HCT116 (cell line): ENCODE measurements at regions not wholly inside any gene's neighbourhood (a gene's known extent, or its start where the extent isn't known, plus 50 kb on each side); places are given as distances from the start of the nearest gene placed in this dataset.

Experiments used
- ATAC-seq: fragments of 200-7000 bp; cut with Tn5 transposase; 2 replicates; pipeline ENCODE4 v1.9.1; 2020; ENCODE audit warnings: mild to moderate bottlenecking, moderate library complexity
- BruUV-seq: library from RNA; stranded (reverse); fragments of 400-500 nt; replicated peaks from 2 replicates; lab custom pipeline; 2021; lab: Mats Ljungman, UMichigan
- CTCF ChIA-PET: fragments of 300-600 bp; sonication (Branson Sonifier 250); formaldehyde crosslinking; loops from one replicate; lab custom pipeline; 2021; ENCODE audit warnings: antibody characterized with exemption; lab: Charles Lee
- POLR2A ChIA-PET: fragments of 300-600, 350-600 bp; sonication (Branson Sonifier 250); formaldehyde crosslinking; loops from one replicate; lab custom pipeline; 2021; ENCODE audit warnings: antibody characterized with exemption; lab: Charles Lee
- RAD21 ChIA-PET, 2 experiments: fragments of 300-600 bp; sonication (Branson Sonifier 250); formaldehyde crosslinking; loops; one replicate each; lab custom pipeline; 2023; ENCODE audit warnings: low total read pairs in 2 of 2; ENCODE audit not compliant: uncharacterized antibody in 2 of 2, unreplicated experiment in 2 of 2, low non-redundant PET in 1 of 2; lab: Charles Lee
- DNase-seq: peaks from one replicate; pipeline ENCODE4 v3.0.0-alpha.2; 2010; ENCODE audit warnings: low read depth, low spot score
- H2AFZ ChIP-seq: fragments of 200-600 bp; shearing (Covaris generic), sonication (generic); 2 replicates; pipeline ENCODE4 v1.6.1; 2017; ENCODE audit warnings: low read depth, mixed run types, mixed read lengths, antibody characterized with exemption, low read length; ENCODE audit not compliant: poor library complexity, severe bottlenecking
- H3K27ac ChIP-seq: 2 replicates; pipeline ENCODE4 v1.5.1; 2012; ENCODE audit warnings: low read depth, low read length
- H3K27me3 ChIP-seq: fragments of 200-600 bp; sonication (generic); 2 replicates; pipeline ENCODE4 v1.6.1; 2016; ENCODE audit warnings: mixed run types, low read length, mixed read lengths; ENCODE audit not compliant: insufficient read depth
- H3K36me3 ChIP-seq, 2 experiments: fragments of 200-500 bp in 1 of 2; fragments of 200-600 bp in 1 of 2; sonication (Bioruptor generic) in 1 of 2; sonication (generic) in 1 of 2; 2 replicates each; pipeline versions ENCODE4 v1.5.1 to v1.6.1; 2014 to 2016; ENCODE audit warnings: low read length in 2 of 2, inconsistent platforms in 1 of 2, mixed read lengths in 1 of 2, mixed run types in 1 of 2; ENCODE audit not compliant: insufficient read depth in 2 of 2, control insufficient read depth in 1 of 2
- H3K4me1 ChIP-seq, 2 experiments: fragments of 200-600 bp in 1 of 2; sonication (generic) in 1 of 2; 2 replicates each; pipeline versions ENCODE4 v1.5.1 to v1.6.1; 2012 to 2017; ENCODE audit warnings: low read length in 2 of 2, inconsistent platforms in 1 of 2, mild to moderate bottlenecking in 1 of 2, mixed read lengths in 1 of 2, mixed run types in 1 of 2, moderate library complexity in 1 of 2; ENCODE audit not compliant: insufficient read depth in 2 of 2, control insufficient read depth in 1 of 2
- H3K4me2 ChIP-seq: fragments of 200-600 bp; sonication (generic); 2 replicates; pipeline ENCODE4 v1.6.1; 2017; ENCODE audit warnings: mixed run types, low read length, mixed read lengths
- H3K4me3 ChIP-seq, 2 experiments: fragments of 200-600 bp in 1 of 2; sonication (generic) in 1 of 2; replicated peaks in 1 of 2; 2 replicates each; pipeline ENCODE4 v1.5.1; 2011 to 2016; ENCODE audit warnings: low read length in 2 of 2, control low read depth in 1 of 2, low read depth in 1 of 2, mild to moderate bottlenecking in 1 of 2, mixed read lengths in 1 of 2, mixed run types in 1 of 2
- H3K79me2 ChIP-seq: fragments of 200-600 bp; sonication (generic); 2 replicates; pipeline ENCODE4 v1.6.1; 2017; ENCODE audit warnings: mild to moderate bottlenecking, mixed run types, low read length, moderate library complexity, mixed read lengths; ENCODE audit not compliant: insufficient read depth
- H3K9ac ChIP-seq: fragments of 200-600 bp; sonication (generic); 2 replicates; pipeline ENCODE4 v1.6.1; 2016; ENCODE audit warnings: low read length, mixed read lengths
- H3K9me2 ChIP-seq: fragments of 200-600 bp; sonication (generic), shearing (Covaris generic); 2 replicates; pipeline ENCODE4 v1.6.1; 2017; ENCODE audit warnings: mixed run types, mild to moderate bottlenecking, moderate library complexity; ENCODE audit not compliant: insufficient read depth
- H3K9me3 ChIP-seq, 2 experiments: fragments of 200-500 bp in 1 of 2; fragments of 200-600 bp in 1 of 2; sonication (Bioruptor generic) in 1 of 2; sonication (generic) in 1 of 2; 2 replicates each; pipeline ENCODE4 v1.6.1; 2014 to 2017; ENCODE audit warnings: low read length in 2 of 2, mixed read lengths in 2 of 2, inconsistent platforms in 1 of 2, low read depth in 1 of 2, mild to moderate bottlenecking in 1 of 2, mixed run types in 1 of 2, moderate library complexity in 1 of 2; ENCODE audit not compliant: control insufficient read depth in 1 of 2, insufficient read depth in 1 of 2
- H4K20me1 ChIP-seq: fragments of 200-600 bp; sonication (generic), shearing (Covaris generic); 2 replicates; pipeline ENCODE4 v1.6.1; 2017; ENCODE audit warnings: mixed run types, mild to moderate bottlenecking, moderate library complexity; ENCODE audit not compliant: insufficient read depth
- CEBPB ChIP-seq: IDR thresholded peaks from 2 replicates; pipeline ENCODE4 v1.6.1; 2012; ENCODE audit warnings: low read depth
- CTCF ChIP-seq, 3 experiments: fragments of 200-600 bp in 1 of 3; sonication (generic) in 1 of 3; IDR thresholded peaks in 2 of 3; conservative IDR thresholded peaks in 1 of 3; 2 replicates each; pipeline ENCODE4 v1.5.1; 2012 to 2017; ENCODE audit warnings: low read depth in 2 of 3, low read length in 2 of 3, antibody characterized with exemption in 1 of 3, borderline replicate concordance in 1 of 3, control low read depth in 1 of 3, mild to moderate bottlenecking in 1 of 3, mixed read lengths in 1 of 3, mixed run types in 1 of 3, moderate library complexity in 1 of 3; ENCODE audit not compliant: insufficient read depth in 1 of 3
- EZH2 ChIP-seq: fragments of 200-600 bp; sonication (generic); IDR thresholded peaks from 2 replicates; pipeline ENCODE4 v1.6.1; 2017; ENCODE audit warnings: antibody characterized with exemption, mixed run types
- EZH2phosphoT487 ChIP-seq: fragments of 200-600 bp; IDR thresholded peaks from 2 replicates; pipeline ENCODE4 v1.6.1; 2018; ENCODE audit warnings: antibody characterized with exemption, borderline replicate concordance
- FOSL1 ChIP-seq: IDR thresholded peaks from 2 replicates; pipeline ENCODE4 v1.6.1; 2012; ENCODE audit warnings: low read depth
- JUND ChIP-seq: IDR thresholded peaks from 2 replicates; pipeline ENCODE4 v1.6.1; 2012
- POLR2A ChIP-seq: IDR thresholded peaks from 2 replicates; pipeline ENCODE4 v1.7.0; 2011; ENCODE audit warnings: borderline replicate concordance; ENCODE audit not compliant: insufficient read depth, insufficient read length; ENCODE audit errors: extremely low read depth
- POLR2AphosphoS5 ChIP-seq: IDR thresholded peaks from 2 replicates; pipeline ENCODE4 v1.6.1; 2011; ENCODE audit warnings: mild to moderate bottlenecking, low read depth, low read length, moderate library complexity
- REST ChIP-seq: IDR thresholded peaks from 2 replicates; pipeline ENCODE4 v1.6.1; 2012; ENCODE audit warnings: low read depth
- SIN3A ChIP-seq: IDR thresholded peaks from 2 replicates; pipeline ENCODE4 v1.6.1; 2012; ENCODE audit warnings: low read depth
- YY1 ChIP-seq: IDR thresholded peaks from 2 replicates; pipeline ENCODE4 v1.6.1; 2011; ENCODE audit warnings: low read length, low read depth, moderate library complexity, mild to moderate bottlenecking; ENCODE audit not compliant: insufficient replicate concordance; ENCODE audit errors: extremely low read depth
- ZBTB33 ChIP-seq: IDR thresholded peaks from 2 replicates; pipeline ENCODE4 v1.6.1; 2011; ENCODE audit warnings: mild to moderate bottlenecking, low read length, moderate library complexity; ENCODE audit not compliant: insufficient replicate concordance; ENCODE audit errors: extremely low read depth
- intact Hi-C: fragments of 100-400 bp; cut with micrococcal nuclease; formaldehyde crosslinking; loops from 2 replicates; pipeline ENCODE4 v1.10.0; 2022

- no peak for TF ChIP-seq REST
- TF ChIP-seq EZH2 = no peak
- TF ChIP-seq FOSL1 = no peak
- no peak for TF ChIP-seq CTCF (IDR thresholded peaks at IDR 0.05 in 2 of 3, conservative IDR thresholded peaks at IDR 0.05 in 1 of 3; ENCODE audit: borderline replicate concordance in 1 of 3, insufficient read depth in 1 of 3, low read depth in 2 of 3, low read length in 2 of 3)
- no peak for TF ChIP-seq JUND
- no peak for TF ChIP-seq YY1
Observed at GRCh38 chr14:43579671-43580070, 927.4 kb downstream of the FSCB start (continued).

GRCh38 chr14:43568022-43568421 lies 939.1 kb downstream of the FSCB start:
- no peak overlapping the region for H3K27ac ChIP-seq
- H3K4me1 ChIP-seq = no peaks in the 10 kb centered on the region
- no peak overlapping the region for H3K9ac ChIP-seq
- H3K4me2 ChIP-seq = no peak overlapping the region
- no peaks in the 10 kb centered on the region for H4K20me1 ChIP-seq
- H3K9me3 ChIP-seq = no peaks in the 10 kb centered on the region
- ATAC-seq (no peak), DNase-seq (no peak)
- H3K4me3 ChIP-seq = no peak overlapping the region
- H3K36me3 ChIP-seq = no peaks in the 10 kb centered on the region
- intact Hi-C loops = no loop called here
- no peaks in the 10 kb centered on the region for H3K79me2 ChIP-seq
- no peaks in the 10 kb centered on the region for H3K9me2 ChIP-seq
- BruUV-seq = no TSS peak
- TF ChIP-seq EZH2phosphoT487 = no peak
- TF ChIP-seq POLR2AphosphoS5 = no peak
- no peak for TF ChIP-seq FOSL1
- TF ChIP-seq CEBPB = no peak
- no peak for TF ChIP-seq POLR2A
- no peak for TF ChIP-seq ZBTB33
- TF ChIP-seq SIN3A = no peak
- no peak for TF ChIP-seq YY1
- ChIA-PET RAD21 (no interaction called here), POLR2A (no interaction called here), CTCF (no interaction called here)
- no peak overlapping the region for H2AFZ ChIP-seq
- no peaks in the 10 kb centered on the region for H3K27me3 ChIP-seq
